ENCODE measurements at regions not wholly inside any gene's neighbourhood (a gene's known extent, or its start where the extent isn't known, plus 50 kb on each side); places are given as distances from the start of the nearest gene placed in this dataset.
A peak's percentile ranks its signal among the peaks of the same experiment; 100 is the strongest.
"Not testable (repeated sequence)": the region's sequence is repeated elsewhere in the genome, so short reads cannot be mapped to it uniquely, and the experiment has no call there.

DNA sequence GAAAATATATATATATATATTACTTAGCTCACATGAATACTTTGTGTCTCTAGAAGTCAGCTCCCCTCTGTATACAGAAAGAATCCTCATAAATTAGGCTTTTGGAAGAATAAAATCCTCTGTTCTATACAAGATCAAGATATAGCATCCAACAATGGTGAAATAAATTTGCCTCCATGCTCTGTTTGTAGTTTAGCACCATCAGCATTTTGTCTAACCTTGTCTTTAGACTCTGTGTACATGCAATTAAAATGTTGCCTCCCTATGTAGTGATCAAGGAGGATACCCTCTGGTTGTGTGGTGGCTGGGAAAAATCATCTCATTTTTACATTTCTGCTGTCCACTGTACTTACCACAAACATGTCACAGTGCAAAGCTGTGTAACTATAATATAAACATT, 189.7 kb downstream of the C7orf25 start:
- Histone ChIP-seq H3K4me3 (ENCODE audit: low read length) (no peak overlapping the region), H3K9me3 (ENCODE audit: control insufficient read depth, low read length) (no peaks in the 10 kb centered on the region), H3K27me3 (ENCODE audit: control insufficient read depth, insufficient read depth) (no peaks in the 10 kb centered on the region), H3K4me1 (ENCODE audit: control insufficient read depth, insufficient read depth, low read length) (no peaks in the 10 kb centered on the region), H3K27ac (ENCODE audit: low read length) (no peak overlapping the region)
- DNase-seq (no peak), ATAC-seq (no peak)
- intact Hi-C loops (cut with DNase I): no loop called here

DNA sequence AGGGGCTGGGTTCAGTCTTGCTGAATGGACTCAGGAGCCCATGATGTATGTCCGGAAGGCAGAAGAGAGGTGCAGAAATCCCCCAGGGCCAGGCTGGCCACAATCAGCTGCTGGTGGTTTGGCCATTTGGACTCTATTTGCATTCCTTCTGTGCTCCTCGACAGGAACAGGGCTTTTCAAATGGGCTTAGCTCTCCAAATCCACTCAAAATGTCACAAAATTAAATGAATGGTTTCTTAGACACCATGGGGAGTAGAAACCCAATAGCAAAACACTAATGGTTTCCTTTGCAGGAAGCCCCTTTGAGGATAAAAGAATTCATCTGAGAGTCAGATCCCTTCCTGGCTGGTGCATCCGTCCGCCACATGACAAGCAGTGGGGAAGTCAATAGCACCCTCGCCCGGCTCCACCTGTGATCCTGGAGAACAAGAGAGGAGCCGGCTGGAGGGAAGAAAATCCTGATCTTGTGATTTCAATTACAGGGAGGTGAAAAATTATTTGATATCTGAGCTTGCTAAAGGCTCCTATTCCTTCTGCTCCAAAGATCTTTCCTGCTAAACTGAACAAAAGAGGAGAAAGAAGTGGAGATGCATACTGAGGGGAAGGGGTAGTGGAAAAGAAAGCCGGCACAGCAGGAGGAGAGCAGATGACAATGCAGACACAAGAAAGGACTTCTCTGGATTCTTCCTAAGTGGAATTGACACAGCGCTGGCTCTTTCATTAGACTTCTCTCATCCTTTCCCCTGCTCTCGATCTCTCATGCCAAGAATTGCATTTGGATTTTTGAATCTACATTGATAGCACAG, 190.7 kb downstream of the C7orf25 start:
- H3K9me3 ChIP-seq (ENCODE audit: control insufficient read depth, low read length): no peaks in the 10 kb centered on the region
- intact Hi-C loops (cut with DNase I): no loop called here
- ATAC-seq: no peak
- H3K27ac ChIP-seq (ENCODE audit: low read length): no peak overlapping the region
- no peak for DNase-seq
- H3K27me3 ChIP-seq (ENCODE audit: control insufficient read depth, insufficient read depth): no peaks in the 10 kb centered on the region
- no peaks in the 10 kb centered on the region for H3K4me1 ChIP-seq (ENCODE audit: control insufficient read depth, insufficient read depth, low read length)
- H3K4me3 ChIP-seq (ENCODE audit: low read length): no peak overlapping the region
- WGBS: 66% methylated on average over 10 of the region's 10 CpGs

DNA sequence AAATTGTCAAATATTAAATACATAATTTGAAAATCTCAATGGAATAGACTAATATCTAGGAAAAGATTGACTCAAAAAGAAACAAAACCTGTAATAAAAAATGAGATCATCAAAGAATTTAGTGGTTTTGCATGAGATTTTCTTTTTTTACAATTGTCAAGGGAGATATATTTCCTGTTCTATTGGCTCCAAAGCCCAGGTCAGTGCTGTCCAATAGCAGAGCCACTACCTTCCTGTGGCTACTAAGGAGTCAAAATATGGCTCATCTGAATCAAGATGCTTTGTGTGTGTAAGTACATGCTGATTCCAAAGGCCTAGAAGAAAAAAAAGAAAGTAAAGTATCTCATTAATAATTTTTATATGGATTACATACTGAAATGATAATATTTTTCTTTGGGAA, 191.9 kb downstream of the C7orf25 start:
- DNase-seq (no peak), ATAC-seq (no peak)
- Histone ChIP-seq H3K4me3 (ENCODE audit: low read length) (no peak overlapping the region), H3K9me3 (ENCODE audit: control insufficient read depth, low read length) (no peaks in the 10 kb centered on the region), H3K27me3 (ENCODE audit: control insufficient read depth, insufficient read depth) (no peaks in the 10 kb centered on the region), H3K27ac (ENCODE audit: low read length) (no peak overlapping the region), H3K4me1 (ENCODE audit: control insufficient read depth, insufficient read depth, low read length) (no peaks in the 10 kb centered on the region)
- intact Hi-C loops (cut with DNase I): no loop called here

DNA sequence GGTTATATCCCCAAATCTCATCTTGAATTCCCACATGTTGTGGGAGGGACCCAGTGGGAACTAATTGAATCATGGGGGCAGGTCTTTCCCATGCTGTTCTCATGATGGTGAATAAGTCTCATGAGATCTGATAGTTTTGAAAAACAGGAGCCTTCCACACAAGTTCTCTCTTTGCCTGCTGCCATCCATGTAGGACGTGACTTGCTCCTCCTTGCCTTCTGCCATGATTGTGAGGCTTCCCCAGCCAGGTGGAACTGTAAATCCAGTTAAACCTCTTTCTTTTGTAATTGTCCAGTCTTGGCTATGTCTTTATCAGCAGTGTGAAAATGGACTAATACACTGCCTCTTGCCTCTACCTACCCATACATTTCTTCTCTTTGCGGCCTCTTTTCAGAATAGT, 193.4 kb downstream of the C7orf25 start:
- H3K9me3 ChIP-seq (ENCODE audit: control insufficient read depth, low read length); ATAC-seq; H3K27ac ChIP-seq (ENCODE audit: low read length); H3K27me3 ChIP-seq (ENCODE audit: control insufficient read depth, insufficient read depth); DNase-seq; H3K4me3 ChIP-seq (ENCODE audit: low read length); H3K4me1 ChIP-seq (ENCODE audit: control insufficient read depth, insufficient read depth, low read length); intact Hi-C loops (cut with DNase I): not testable (repeated sequence)
- 91% methylated on average over 2 of the region's 2 CpGs for WGBS

DNA sequence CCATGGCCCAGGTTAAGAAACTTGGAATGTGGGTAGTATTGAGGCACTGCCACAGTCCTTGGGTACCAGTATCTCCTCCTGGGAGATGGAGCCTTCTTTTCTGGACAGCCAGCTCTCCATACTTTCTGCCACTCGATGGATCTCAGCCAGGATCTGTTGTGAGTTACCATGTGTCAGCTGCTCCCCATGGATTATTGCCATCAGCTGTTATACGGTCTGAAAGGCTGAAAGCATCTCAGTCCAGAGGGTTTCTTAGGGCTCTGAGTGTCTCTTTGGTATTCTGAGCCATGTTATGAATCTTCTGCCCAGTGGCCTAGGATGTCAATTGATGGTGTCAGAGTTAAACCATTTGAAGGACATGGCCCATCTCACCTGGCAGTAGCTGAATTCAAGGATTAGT, 197.5 kb downstream of the C7orf25 start:
- Histone ChIP-seq H3K4me3 (ENCODE audit: low read length) (no peak overlapping the region), H3K27me3 (ENCODE audit: control insufficient read depth, insufficient read depth) (no peaks in the 10 kb centered on the region), H3K27ac (ENCODE audit: low read length) (no peak overlapping the region), H3K4me1 (ENCODE audit: control insufficient read depth, insufficient read depth, low read length) (no peaks in the 10 kb centered on the region), H3K9me3 (ENCODE audit: control insufficient read depth, low read length) (no peaks in the 10 kb centered on the region)
- WGBS: 77% methylated on average over 2 of the region's 2 CpGs
- ATAC-seq: no peak
- no peak for DNase-seq
- intact Hi-C loops (cut with DNase I): no loop called here

DNA sequence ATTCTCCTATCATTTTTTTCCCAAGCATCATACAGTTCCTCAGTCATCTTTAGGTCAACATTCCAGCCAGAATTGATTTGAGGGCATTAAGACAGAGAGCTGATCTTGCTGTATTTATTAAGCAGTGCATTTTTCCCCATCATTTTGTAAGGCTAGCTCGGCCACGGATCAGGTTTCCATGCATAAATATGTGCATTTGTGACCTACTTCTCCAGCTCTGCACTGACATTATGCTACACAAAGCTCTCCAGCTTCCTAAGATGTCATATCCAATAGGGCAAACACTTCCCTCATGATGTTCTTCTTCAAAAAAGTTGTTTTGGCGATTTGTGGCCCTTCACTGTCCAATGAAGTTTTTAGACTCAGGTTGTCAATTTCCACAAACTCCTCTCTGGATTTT, 202.6 kb downstream of the C7orf25 start:
- Histone ChIP-seq H3K4me1 (ENCODE audit: control insufficient read depth, insufficient read depth, low read length) (no peaks in the 10 kb centered on the region), H3K27ac (ENCODE audit: low read length) (no peak overlapping the region), H3K9me3 (ENCODE audit: control insufficient read depth, low read length) (no peaks in the 10 kb centered on the region), H3K4me3 (ENCODE audit: low read length) (no peak overlapping the region), H3K27me3 (ENCODE audit: control insufficient read depth, insufficient read depth) (no peaks in the 10 kb centered on the region)
- DNase-seq (no peak), ATAC-seq (no peak)
- intact Hi-C loops (cut with DNase I): no loop called here
- 80% methylated on average over 3 of the region's 3 CpGs for WGBS

DNA sequence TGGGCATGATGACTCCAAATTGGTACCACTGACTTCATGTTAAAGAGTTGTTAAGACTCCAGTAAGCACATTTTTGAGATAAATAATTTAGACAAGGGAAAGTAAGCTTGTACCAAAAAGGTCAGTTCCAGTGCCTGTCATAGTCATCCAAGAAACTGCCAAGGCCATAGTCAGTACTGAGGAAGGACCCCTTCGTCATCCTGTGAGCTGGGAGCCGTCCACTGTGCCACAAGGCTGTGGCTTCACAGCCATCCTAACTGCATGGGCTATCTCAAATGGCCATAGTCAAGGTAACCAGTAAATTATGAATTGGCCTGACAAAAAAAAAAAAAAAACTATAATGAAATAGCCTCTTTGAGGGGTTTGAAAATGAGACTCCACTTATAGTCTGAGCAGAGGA, 207.2 kb downstream of the C7orf25 start:
- H3K27ac ChIP-seq (ENCODE audit: low read length): no peak overlapping the region

DNA sequence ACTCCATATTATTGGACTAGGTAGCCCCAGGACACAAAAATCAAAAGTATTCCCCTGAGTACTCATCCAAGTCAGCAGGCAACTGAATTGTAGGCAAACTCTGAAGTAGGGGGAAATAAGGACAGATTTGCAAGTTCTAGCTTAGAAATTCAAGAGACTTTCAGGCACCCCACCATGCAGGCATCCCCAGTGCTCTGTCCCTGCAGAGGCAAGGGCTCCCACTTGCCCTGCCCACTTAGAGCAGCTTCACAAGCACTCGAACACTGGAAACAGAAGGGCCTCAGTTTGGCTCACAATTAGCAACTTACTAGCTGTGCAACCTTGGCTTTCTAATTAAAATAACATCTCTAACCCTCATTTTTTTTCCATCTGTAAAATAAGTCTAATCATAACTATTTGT, 209.2 kb downstream of the C7orf25 start:
- WGBS: 55% methylated on average over 1 of the region's 1 CpG

More for the DNA sequence above, 207.2 kb downstream of the C7orf25 start:
- ATAC-seq (no peak), DNase-seq (no peak)
- 84% methylated on average over 2 of the region's 2 CpGs for WGBS
- no peaks in the 10 kb centered on the region for H3K4me1 ChIP-seq (ENCODE audit: control insufficient read depth, insufficient read depth, low read length)
- intact Hi-C loops (cut with DNase I): no loop called here
- no peak overlapping the region for H3K4me3 ChIP-seq (ENCODE audit: low read length)
- no peaks in the 10 kb centered on the region for H3K9me3 ChIP-seq (ENCODE audit: control insufficient read depth, low read length)
- H3K27me3 ChIP-seq (ENCODE audit: control insufficient read depth, insufficient read depth): no peaks in the 10 kb centered on the region

DNA sequence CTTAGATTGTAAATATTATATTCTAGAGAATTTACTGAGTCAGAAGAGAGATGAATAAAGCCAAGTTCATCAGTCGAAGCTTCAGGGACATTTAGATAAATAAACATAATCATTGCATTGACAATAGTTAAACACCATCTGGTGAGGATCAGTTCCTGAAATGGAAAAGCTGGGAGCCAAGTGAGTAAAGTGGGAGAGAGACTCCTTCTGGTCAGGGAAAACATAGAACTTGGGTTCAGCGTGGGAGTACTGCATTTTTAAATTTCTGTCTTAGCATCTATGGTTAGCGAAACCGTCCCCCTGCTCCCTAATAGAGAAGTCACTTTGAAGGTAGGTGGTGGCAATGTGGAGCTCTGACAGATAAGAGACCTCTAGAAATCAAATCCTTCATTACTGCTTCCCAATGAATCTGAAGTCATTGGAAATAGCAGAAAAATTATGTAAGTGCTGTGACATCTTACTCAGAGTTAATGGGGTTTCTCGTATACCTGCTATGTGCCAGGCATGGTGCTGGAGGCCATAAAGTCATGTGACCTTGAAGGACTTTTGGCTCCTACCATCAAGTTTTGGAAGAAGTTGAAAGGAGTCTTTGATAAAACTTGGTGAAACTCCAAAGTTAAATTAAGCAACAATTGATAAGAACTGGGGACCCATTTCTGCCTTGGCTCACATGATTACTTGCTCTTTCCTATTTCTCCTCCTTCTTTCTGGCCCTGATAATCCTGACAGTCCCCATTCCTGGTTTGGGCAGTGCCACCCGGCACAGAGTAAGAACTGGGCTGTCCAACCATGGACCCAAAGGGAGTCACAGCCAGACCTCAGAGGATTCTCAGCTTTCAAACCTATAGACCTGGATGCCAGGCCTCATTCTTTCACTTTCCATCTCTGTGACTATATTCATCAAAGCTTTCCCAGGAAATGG, 211.2 kb downstream of the C7orf25 start:
- peak in 1 of 2 donors; percentile 43 for ATAC-seq
- intact Hi-C loops (cut with DNase I): no loop called here
- Histone ChIP-seq H3K27me3 (ENCODE audit: control insufficient read depth, insufficient read depth) (no peaks in the 10 kb centered on the region), H3K27ac (ENCODE audit: low read length) (no peak overlapping the region), H3K9me3 (ENCODE audit: control insufficient read depth, low read length) (no peaks in the 10 kb centered on the region), H3K4me1 (ENCODE audit: control insufficient read depth, insufficient read depth, low read length) (no peaks in the 10 kb centered on the region), H3K4me3 (ENCODE audit: low read length) (no peak overlapping the region)
- DNase-seq: no peak
- WGBS: 38% methylated on average over 6 of the region's 6 CpGs

More for the DNA sequence above, 209.2 kb downstream of the C7orf25 start:
- Histone ChIP-seq H3K4me1 (ENCODE audit: control insufficient read depth, insufficient read depth, low read length) (no peaks in the 10 kb centered on the region), H3K9me3 (ENCODE audit: control insufficient read depth, low read length) (no peaks in the 10 kb centered on the region), H3K4me3 (ENCODE audit: low read length) (no peak overlapping the region), H3K27me3 (ENCODE audit: control insufficient read depth, insufficient read depth) (no peaks in the 10 kb centered on the region), H3K27ac (ENCODE audit: low read length) (no peak overlapping the region)
- intact Hi-C loops (cut with DNase I): no loop called here
- ATAC-seq (no peak), DNase-seq (no peak)

DNA sequence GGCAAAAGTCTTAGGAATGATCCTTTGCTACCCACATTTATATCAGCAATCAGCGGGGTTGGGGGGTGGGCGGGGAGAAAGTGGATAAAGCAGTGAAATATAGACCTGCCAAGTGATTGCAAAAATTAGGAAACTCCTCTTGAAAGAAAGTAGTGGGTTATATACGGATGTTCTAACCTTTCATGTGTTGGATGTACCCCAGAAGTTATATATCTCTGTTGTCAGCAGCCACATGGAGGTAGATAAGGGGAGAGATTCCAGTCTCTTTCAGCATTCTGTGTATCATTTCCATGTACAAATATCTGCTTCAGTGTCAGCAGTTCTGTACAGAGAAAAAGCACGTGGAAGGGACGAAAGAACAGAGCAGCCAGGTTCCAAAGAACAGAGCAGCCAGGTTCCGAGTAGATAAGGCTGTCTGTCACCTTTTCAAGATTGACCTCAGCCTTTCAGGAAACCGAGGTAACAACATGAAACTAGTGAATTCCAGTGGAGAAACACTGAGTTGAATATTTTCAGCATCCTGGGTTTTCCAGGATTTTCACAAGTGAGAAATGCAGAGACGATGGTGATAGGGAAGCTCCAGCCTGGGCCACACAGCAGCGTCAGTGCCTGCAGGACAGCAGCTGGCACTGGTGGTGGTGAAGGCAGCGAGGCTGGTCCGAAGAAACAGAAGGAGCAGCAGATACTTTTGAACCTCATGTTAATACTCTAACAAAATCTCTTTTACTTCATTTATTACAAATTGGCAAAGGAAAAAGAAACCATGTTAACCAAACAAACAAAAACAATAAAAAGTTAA, 212.3 kb downstream of the C7orf25 start:
- intact Hi-C loops (cut with DNase I): no loop called here
- peaks cover 2% of the 10 kb centered on the region for H3K4me1 ChIP-seq (ENCODE audit: control insufficient read depth, insufficient read depth, low read length)
- H3K27ac ChIP-seq (ENCODE audit: low read length): no peak overlapping the region
- no peaks in the 10 kb centered on the region for H3K9me3 ChIP-seq (ENCODE audit: control insufficient read depth, low read length)
- no peak overlapping the region for H3K4me3 ChIP-seq (ENCODE audit: low read length)
- DNase-seq: no peak
- 38% methylated on average over 11 of the region's 11 CpGs for WGBS
- no peak for ATAC-seq
- H3K27me3 ChIP-seq (ENCODE audit: control insufficient read depth, insufficient read depth): no peaks in the 10 kb centered on the region
